Suppressor macrophage (primary cell): ENCODE measurements at regions not wholly inside any gene's neighbourhood (a gene's known extent, or its start where the extent isn't known, plus 50 kb on each side); places are given as distances from the start of the nearest gene placed in this dataset.

Experiments used
- DNase-seq, 4 experiments: peaks; one replicate each; pipeline ENCODE4 v3.0.0-alpha.2; 2020 to 2022

GRCh38 chr18:68462766-68463165 is 252.1 kb downstream of the TMX3 start:
- no peak for DNase-seq

- no peak for DNase-seq
These were observed 252.8 kb downstream of the TMX3 start for GRCh38 chr18:68462148-68462547.

GRCh38 chr18:68461481-68462018 is 253.4 kb downstream of the TMX3 start:
- no peak for DNase-seq

GRCh38 chr18:68459968-68460367 is 254.9 kb downstream of the TMX3 start:
- no peak for DNase-seq

- DNase-seq, result no peak
These were observed 257.9 kb downstream of the TMX3 start for GRCh38 chr18:68456985-68457384.

- no peak for DNase-seq
These were observed 259.7 kb downstream of the TMX3 start for GRCh38 chr18:68455229-68455603.

- DNase-seq, result no peak
These were observed 260.2 kb downstream of the TMX3 start for GRCh38 chr18:68454511-68455228.

GRCh38 chr18:68449292-68449691 is 265.6 kb downstream of the TMX3 start:
- no peak for DNase-seq

GRCh38 chr18:68448736-68449135 is 266.2 kb downstream of the TMX3 start:
- DNase-seq, result no peak

GRCh38 chr18:68447286-68447685 is 267.6 kb downstream of the TMX3 start:
- DNase-seq, result no peak

- no peak for DNase-seq
These were observed 269.1 kb downstream of the TMX3 start for GRCh38 chr18:68445668-68446426.

GRCh38 chr18:68445136-68445535 is 269.8 kb downstream of the TMX3 start:
- DNase-seq, result no peak

GRCh38 chr18:68441241-68441640 is 273.7 kb downstream of the TMX3 start:
- no peak for DNase-seq

GRCh38 chr18:68440433-68440832 is 274.5 kb downstream of the TMX3 start:
- DNase-seq, result no peak

- DNase-seq, result no peak
These were observed 275.3 kb downstream of the TMX3 start for GRCh38 chr18:68439642-68440041.

- no peak for DNase-seq
These were observed 275.9 kb downstream of the TMX3 start for GRCh38 chr18:68438983-68439382.

- DNase-seq, result no peak
These were observed 276.4 kb downstream of the TMX3 start for GRCh38 chr18:68438536-68438935.

GRCh38 chr18:68436485-68436884 is 278.4 kb downstream of the TMX3 start:
- peak in 2 of 4 experiments; percentile 4 to 42 for DNase-seq

GRCh38 chr18:68435581-68435980 is 279.3 kb downstream of the TMX3 start:
- DNase-seq, result no peak

- no peak for DNase-seq
These were observed 283.0 kb downstream of the TMX3 start for GRCh38 chr18:68431922-68432198.

GRCh38 chr18:68431111-68431921 is 283.6 kb downstream of the TMX3 start:
- DNase-seq, result no peak

GRCh38 chr18:68429841-68430240 is 285.1 kb downstream of the TMX3 start:
- DNase-seq, result no peak

- DNase-seq, result no peak
These were observed 285.8 kb downstream of the TMX3 start for GRCh38 chr18:68429111-68429510.
